Ectodermal cell (in vitro differentiated cells): ENCODE measurements at regions not wholly inside any gene's neighbourhood (a gene's known extent, or its start where the extent isn't known, plus 50 kb on each side); places are given as distances from the start of the nearest gene placed in this dataset.

Experiments
- H3K27ac ChIP-seq: 2 replicates; pipeline ENCODE4 v1.7.0; 2013; ENCODE audit warnings: mild to moderate bottlenecking, low read depth, low read length; ENCODE audit not compliant: insufficient read depth, poor library complexity, severe bottlenecking
- H3K27me3 ChIP-seq: 2 replicates; pipeline ENCODE4 v1.7.0; 2013; ENCODE audit warnings: mild to moderate bottlenecking, low read length; ENCODE audit not compliant: insufficient read depth, control insufficient read depth, poor library complexity, severe bottlenecking
- H3K36me3 ChIP-seq: one replicate; pipeline ENCODE4 v1.7.0; 2013; ENCODE audit warnings: low read length; ENCODE audit not compliant: control insufficient read depth, insufficient read depth
- H3K4me1 ChIP-seq: one replicate; pipeline ENCODE4 v1.7.0; 2013; ENCODE audit warnings: low read length; ENCODE audit not compliant: control insufficient read depth, insufficient read depth
- H3K4me3 ChIP-seq: 2 replicates; pipeline ENCODE4 v1.7.0; 2013; ENCODE audit warnings: low read depth, low read length, control low read depth; ENCODE audit not compliant: insufficient read depth
- H3K9me3 ChIP-seq: 2 replicates; pipeline ENCODE4 v1.7.0; 2013; ENCODE audit warnings: mild to moderate bottlenecking, low read length, moderate library complexity; ENCODE audit not compliant: control insufficient read depth
- WGBS, 2 experiments: methylation state at CpG; one replicate each; pipeline ENCODE4 v1.1.7; 2013; ENCODE audit warnings: missing lambda C conversion rate in 2 of 2; 5-methylcytosine and 5-hydroxymethylcytosine counted together

DNA sequence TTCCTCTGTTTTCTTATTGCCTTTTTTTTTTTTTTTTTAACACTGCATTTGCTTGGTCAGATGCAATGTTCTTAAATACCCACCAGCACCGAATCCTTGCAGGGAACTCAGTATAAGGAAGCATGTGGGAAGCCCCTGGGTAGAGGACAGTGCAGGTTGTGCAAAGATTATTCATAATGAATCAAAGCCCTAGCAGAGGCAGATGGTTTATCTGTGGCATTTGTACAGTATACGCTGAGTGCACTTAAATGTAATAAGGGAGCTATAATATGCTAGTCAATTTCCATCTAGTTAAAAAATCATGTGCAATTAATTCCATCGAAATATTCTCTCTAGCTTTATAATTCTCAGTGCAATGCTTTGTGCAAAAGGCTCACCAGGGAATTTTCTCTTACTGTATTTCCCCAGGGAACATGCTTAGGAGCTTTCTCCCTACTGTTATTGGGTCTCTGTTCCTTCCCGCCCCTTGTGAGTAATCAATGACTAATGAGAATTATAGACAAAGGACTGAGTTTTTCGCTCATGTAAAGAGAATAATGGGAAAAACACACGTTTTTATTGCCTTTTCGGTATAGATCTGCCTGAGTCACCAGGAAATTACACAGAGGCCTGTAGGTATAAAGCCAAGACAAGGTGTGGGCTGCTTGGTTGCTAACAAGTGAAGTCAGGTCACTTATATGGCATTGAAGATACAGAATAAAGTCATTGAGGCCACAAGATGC is 1214.3 kb upstream of the TMEM132C start:
- no peaks in the 10 kb centered on the region for H3K36me3 ChIP-seq
- no peaks in the 10 kb centered on the region for H3K9me3 ChIP-seq
- H3K27me3 ChIP-seq: no peaks in the 10 kb centered on the region
- WGBS, 2 experiments: 90 to 91% methylated on average over 7 of the region's 7 CpGs
- no peak overlapping the region for H3K27ac ChIP-seq
- peaks cover 4% of the 10 kb centered on the region for H3K4me1 ChIP-seq
- H3K4me3 ChIP-seq: no peak overlapping the region

DNA sequence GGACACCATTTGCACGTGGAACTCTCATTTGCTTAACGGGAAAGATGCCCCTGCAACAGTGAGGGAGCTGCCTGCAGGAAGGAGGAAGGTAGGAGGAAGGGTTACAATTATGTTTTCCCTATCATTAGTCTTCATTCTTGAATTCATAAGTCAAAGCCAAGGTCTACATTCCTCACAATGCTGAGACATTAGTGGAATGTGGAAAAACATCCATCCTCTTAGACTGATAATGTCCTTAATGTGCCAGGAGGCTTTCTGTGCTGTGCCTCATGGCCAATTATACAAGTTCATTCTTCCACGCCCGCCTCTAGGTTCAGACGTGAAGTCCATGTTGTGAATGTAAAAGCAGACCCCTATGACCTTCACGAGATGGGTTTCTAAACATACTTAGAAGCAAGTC is 1212.4 kb upstream of the TMEM132C start:
- Histone ChIP-seq H3K27me3 (no peaks in the 10 kb centered on the region), H3K36me3 (no peaks in the 10 kb centered on the region), H3K4me1 (peaks cover 4% of the 10 kb centered on the region), H3K9me3 (no peaks in the 10 kb centered on the region), H3K4me3 (no peak overlapping the region), H3K27ac (no peak overlapping the region)
- WGBS, 2 experiments: 93 to 94% methylated on average over 6 of the region's 6 CpGs

DNA sequence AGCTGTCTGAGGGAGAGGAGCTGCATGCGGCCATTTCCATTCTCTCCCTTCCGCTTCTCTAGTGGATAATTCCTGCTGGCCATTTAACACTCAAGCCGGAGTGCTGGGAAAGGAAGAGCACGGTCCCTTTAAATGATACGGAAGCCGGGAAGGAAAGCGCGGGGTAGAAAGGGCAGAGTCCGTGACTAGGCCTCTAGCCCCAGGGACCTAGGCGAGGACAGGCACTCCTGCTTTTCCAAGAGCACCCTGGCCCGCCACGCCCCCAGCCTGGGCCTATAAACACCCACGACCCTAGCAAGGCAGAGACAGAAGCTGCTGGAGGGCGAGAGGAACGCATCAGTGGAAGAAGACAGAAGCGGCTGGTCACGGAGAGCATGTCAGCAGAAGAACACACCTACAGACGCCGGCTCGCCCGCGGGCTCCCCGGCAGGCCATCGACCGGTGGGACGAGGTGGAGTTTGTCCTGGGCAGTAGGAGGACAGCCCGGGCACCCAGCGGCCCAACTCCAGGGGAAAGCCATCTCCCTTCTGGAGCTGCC is 1206.6 kb upstream of the TMEM132C start:
- Histone ChIP-seq H3K36me3 (no peaks in the 10 kb centered on the region), H3K4me3 (no peak overlapping the region), H3K27ac (no peak overlapping the region), H3K9me3 (no peaks in the 10 kb centered on the region), H3K27me3 (no peaks in the 10 kb centered on the region), H3K4me1 (peaks cover 4% of the 10 kb centered on the region)
- 93 to 95% methylated on average over 28 of the region's 28 CpGs for WGBS, 2 experiments

DNA sequence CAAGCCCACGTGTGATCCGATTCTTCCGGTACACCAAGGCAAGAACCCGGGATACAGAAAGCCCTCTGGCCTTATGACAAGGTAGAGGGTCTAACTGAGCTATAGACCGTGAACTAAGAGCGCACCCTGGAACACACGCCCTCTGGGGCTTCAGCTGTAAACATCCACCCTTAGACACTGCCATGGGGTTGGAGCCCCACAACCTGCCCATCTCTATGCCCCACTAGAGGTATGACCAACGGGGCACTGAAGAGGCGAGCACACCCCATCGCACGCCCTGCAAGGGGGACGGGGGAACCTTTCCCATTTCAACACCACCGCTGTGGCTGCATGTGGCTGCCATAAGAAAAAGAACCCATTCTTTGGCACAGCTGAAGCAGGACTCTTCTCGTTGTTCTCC is 1206.0 kb upstream of the TMEM132C start:
- Histone ChIP-seq H3K27me3 (no peaks in the 10 kb centered on the region), H3K36me3 (no peaks in the 10 kb centered on the region), H3K4me3 (no peak overlapping the region), H3K27ac (no peak overlapping the region), H3K4me1 (no peaks in the 10 kb centered on the region), H3K9me3 (no peaks in the 10 kb centered on the region)
- WGBS, 2 experiments: 95 to 96% methylated on average over 14 of the region's 14 CpGs

DNA sequence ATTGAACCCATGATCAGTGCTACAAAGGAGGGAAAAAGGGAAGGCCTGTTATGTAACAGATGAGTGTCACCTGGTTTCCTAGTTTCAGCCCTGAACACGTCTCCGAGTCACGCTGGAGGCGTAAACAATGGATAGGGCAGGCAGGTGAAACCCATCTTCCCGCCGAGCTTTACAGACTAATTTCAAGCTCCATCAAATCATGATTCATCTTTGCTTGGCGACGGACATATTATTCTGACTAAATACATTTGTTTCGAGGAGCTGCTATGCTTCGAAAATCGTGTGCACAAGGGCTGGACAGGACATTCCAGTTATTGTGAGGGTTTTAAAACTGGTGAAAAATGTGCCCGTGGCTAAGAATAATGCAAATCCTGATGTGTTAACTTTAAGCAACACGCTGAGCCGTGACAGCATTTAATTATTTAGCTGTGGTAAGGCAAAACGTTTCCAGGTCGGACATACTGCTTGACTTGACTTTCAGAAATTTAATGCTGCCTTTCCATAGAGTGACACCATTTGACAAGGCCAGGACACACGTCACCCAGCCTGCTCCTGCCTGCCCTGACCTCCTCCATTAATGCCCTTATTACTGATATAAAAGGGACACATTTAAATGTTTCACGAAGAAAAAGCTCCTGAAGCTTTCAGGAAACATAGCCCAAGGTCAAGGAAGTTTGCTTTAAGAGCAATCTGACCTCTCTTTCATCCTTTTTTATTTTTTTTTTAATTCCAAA is 1203.5 kb upstream of the TMEM132C start:
- Histone ChIP-seq H3K4me1 (no peaks in the 10 kb centered on the region), H3K9me3 (no peaks in the 10 kb centered on the region), H3K36me3 (no peaks in the 10 kb centered on the region), H3K4me3 (no peak overlapping the region), H3K27ac (no peak overlapping the region), H3K27me3 (no peaks in the 10 kb centered on the region)
- WGBS, 2 experiments: 89% methylated on average over 18 of the region's 18 CpGs

DNA sequence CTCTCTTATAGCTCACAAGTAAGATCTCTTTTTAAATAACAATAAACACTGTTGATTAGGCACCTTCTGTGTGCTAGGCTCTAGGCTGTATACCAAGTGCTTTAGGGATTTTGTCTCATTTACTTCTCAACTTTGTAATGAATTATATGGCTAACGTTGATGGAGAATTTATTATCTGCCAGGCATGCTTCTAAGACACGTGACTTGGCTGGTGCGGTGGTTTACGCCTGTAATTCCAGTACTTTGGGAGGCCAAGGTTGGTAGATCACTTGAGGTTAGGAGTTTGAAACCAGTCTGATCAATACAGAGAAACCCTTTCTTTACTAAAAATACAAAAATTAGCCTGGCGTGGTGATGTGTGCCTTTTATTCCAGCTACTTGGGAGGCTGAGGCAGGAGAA is 1202.8 kb upstream of the TMEM132C start:
- H3K4me1 ChIP-seq: no peaks in the 10 kb centered on the region
- H3K27ac ChIP-seq: no peak overlapping the region
- no peaks in the 10 kb centered on the region for H3K9me3 ChIP-seq
- no peak overlapping the region for H3K4me3 ChIP-seq
- WGBS, 2 experiments: 89 to 92% methylated on average over 5 of the region's 5 CpGs
- no peaks in the 10 kb centered on the region for H3K27me3 ChIP-seq
- H3K36me3 ChIP-seq: no peaks in the 10 kb centered on the region

DNA sequence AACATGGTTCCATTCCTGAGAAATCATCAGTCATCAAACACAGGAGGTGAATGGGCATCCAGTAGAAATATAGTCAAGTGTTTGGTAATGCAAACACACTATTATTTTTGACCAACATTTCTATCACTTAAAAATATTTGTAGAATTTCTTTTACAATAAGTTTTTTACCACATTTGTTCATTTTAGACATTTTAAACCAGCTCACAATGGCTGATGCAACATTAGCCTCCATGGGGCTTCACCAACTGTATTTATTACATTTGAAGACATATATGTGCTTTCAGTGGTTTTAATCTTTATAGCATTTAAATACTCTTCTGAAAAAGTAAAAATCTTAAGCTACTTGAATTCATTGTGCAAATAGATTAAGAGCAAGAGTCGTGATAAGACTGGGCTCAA is 1201.4 kb upstream of the TMEM132C start:
- Histone ChIP-seq H3K27me3 (no peaks in the 10 kb centered on the region), H3K4me1 (no peaks in the 10 kb centered on the region), H3K4me3 (no peak overlapping the region), H3K9me3 (no peaks in the 10 kb centered on the region), H3K36me3 (no peaks in the 10 kb centered on the region), H3K27ac (no peak overlapping the region)
- WGBS, 2 experiments: 85 to 94% methylated on average over 1 of the region's 1 CpG

DNA sequence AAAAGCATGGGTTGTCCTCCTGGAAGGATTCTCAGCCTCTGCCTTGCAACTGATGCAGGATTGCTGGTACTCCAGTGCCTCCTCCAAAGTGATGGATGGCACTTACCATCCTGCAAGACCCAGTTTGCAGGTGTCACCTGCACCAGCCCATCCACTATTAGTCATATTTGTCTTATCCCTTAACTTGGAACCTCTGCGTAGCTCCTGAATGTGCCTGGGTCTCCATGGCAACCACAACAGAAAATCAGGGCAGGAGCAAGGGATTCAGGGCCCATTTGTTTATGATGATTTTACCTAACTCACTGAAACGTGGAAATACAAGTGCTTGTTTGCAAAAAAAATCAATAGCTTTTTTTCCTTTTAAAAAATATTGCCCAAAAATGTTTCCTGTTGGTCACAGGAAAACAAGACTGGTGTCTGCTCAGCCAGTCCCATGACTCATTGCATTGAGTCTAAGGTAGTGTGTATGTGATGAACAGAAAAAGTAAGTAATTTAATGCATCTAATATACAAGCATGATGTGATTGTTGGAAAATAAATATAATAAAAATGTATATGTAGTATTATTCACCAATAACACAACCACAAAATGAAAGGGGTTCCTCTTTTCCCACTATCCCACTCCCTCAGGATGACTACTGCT is 1196.3 kb upstream of the TMEM132C start:
- Histone ChIP-seq H3K4me3 (no peak overlapping the region), H3K36me3 (no peaks in the 10 kb centered on the region), H3K9me3 (no peaks in the 10 kb centered on the region), H3K4me1 (no peaks in the 10 kb centered on the region), H3K27ac (no peak overlapping the region), H3K27me3 (no peaks in the 10 kb centered on the region)
- WGBS, 2 experiments: 41 to 50% methylated on average over 2 of the region's 2 CpGs

DNA sequence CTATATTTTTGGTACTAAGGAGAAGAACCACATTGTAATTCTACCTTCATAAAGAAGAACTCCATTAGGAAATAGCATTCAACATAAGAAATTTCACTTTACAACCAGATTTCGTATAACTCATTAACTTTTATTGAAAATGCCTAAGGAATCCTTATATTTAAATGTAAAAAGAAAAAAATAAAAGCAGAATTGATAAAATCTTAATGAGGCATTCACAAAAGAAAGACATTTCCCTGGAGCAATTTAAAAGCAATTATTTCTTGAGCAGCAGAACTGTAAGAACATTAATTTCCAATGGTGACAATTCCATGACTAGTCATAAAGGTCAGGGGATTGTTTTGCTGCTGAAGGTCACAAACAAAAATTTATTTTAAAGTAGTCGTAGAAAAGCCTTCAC is 1192.8 kb upstream of the TMEM132C start:
- 97 to 100% methylated on average over 1 of the region's 2 CpGs for WGBS, 2 experiments
- no peaks in the 10 kb centered on the region for H3K27me3 ChIP-seq
- H3K27ac ChIP-seq: no peak overlapping the region
- no peaks in the 10 kb centered on the region for H3K36me3 ChIP-seq
- H3K4me3 ChIP-seq: no peak overlapping the region
- no peaks in the 10 kb centered on the region for H3K4me1 ChIP-seq
- no peaks in the 10 kb centered on the region for H3K9me3 ChIP-seq

DNA sequence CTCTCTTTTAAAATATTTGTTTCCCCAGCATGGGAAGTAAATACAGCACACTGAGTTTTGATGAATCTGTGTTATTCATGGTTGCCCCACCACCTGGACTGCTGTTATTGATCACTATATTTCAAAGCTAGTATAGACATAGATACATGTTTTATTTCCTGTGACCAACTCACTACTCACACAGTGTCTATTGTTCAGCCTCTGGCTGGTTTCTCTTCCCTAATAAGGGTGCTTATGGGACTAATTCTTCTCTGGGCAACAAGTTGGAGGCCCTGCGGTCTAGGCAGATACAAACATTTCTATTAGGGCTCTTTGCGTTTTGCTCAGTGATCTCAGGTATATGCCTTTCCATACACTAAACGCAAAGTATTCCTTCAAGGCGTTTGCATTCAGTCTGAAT is 1191.0 kb upstream of the TMEM132C start:
- H3K9me3 ChIP-seq: no peaks in the 10 kb centered on the region
- H3K36me3 ChIP-seq: no peaks in the 10 kb centered on the region
- H3K27me3 ChIP-seq: no peaks in the 10 kb centered on the region
- WGBS, 2 experiments: 93 to 97% methylated on average over 4 of the region's 4 CpGs
- H3K4me1 ChIP-seq: no peaks in the 10 kb centered on the region
- H3K4me3 ChIP-seq: no peak overlapping the region
- H3K27ac ChIP-seq: no peak overlapping the region
